B cell (primary cell): ENCODE measurements at regions not wholly inside any gene's neighbourhood (a gene's known extent, or its start where the extent isn't known, plus 50 kb on each side); places are given as distances from the start of the nearest gene placed in this dataset.

Experiments used
- ATAC-seq: fragments of 200-7000 bp; cut with Tn5 transposase; one replicate; pipeline ENCODE4 v1.10.0; 2021; ENCODE audit warnings: low read depth, mild to moderate bottlenecking, moderate number of reproducible peaks, moderate library complexity
- CTCF ChIA-PET: fragments of 350-600 bp; sonication (Branson Sonifier 250); formaldehyde crosslinking; loops from one replicate; lab custom pipeline; 2021; ENCODE audit warnings: antibody characterized with exemption, inconsistent platforms; lab: Charles Lee
- POLR2A ChIA-PET: fragments of 350-600 bp; sonication (Branson Sonifier 250); formaldehyde crosslinking; loops from one replicate; lab custom pipeline; 2021; ENCODE audit warnings: antibody characterized with exemption; lab: Charles Lee
- DNase-seq: peaks from one replicate; pipeline ENCODE4 v3.0.0; 2013
- H2AFZ ChIP-seq: 2 replicates; pipeline ENCODE4 v1.6.1; 2012; ENCODE audit warnings: mild to moderate bottlenecking, low read depth, low read length; ENCODE audit not compliant: insufficient read depth, poor library complexity, severe bottlenecking
- H3K27ac ChIP-seq, 2 donors: 1 replicate in 1 of 2; 2 replicates in 1 of 2; pipeline ENCODE4 v1.5.1; 2012 to 2013; ENCODE audit warnings: low read length in 2 of 2, mild to moderate bottlenecking in 2 of 2, moderate library complexity in 1 of 2
- H3K27me3 ChIP-seq, 4 experiments: fragments of 200-600 bp in 1 of 4; sonication (generic) in 1 of 4; replicated peaks in 1 of 4; 1 replicate in 2 of 4; 2 replicates in 2 of 4; pipeline versions ENCODE4 v1.6.1 to v1.7.0; 2013 to 2016; ENCODE audit warnings: low read length in 3 of 4, mild to moderate bottlenecking in 2 of 4, mixed read lengths in 1 of 4, moderate library complexity in 1 of 4; ENCODE audit not compliant: insufficient read depth in 4 of 4, control insufficient read depth in 3 of 4; ENCODE audit errors: control extremely low read depth in 1 of 4
- H3K36me3 ChIP-seq, 2 experiments: replicated peaks in 1 of 2; 1 replicate in 1 of 2; 2 replicates in 1 of 2; pipeline versions ENCODE4 v1.6.1 to v1.7.1; 2013; ENCODE audit warnings: low read length in 1 of 2; ENCODE audit not compliant: insufficient read depth in 2 of 2, control insufficient read depth in 1 of 2; ENCODE audit errors: control extremely low read depth in 1 of 2, extremely low read depth in 1 of 2
- H3K4me1 ChIP-seq, 2 donors: fragments of 200-600 bp in 1 of 2; sonication (generic) in 1 of 2; 1 replicate in 1 of 2; 2 replicates in 1 of 2; pipeline versions ENCODE4 v1.5.1 to v1.6.1; 2013 to 2017; ENCODE audit warnings: low read length in 2 of 2; ENCODE audit not compliant: control insufficient read depth in 2 of 2, insufficient read depth in 2 of 2
- H3K4me2 ChIP-seq: replicated peaks from 2 replicates; pipeline ENCODE3; 2012; ENCODE audit warnings: mild to moderate bottlenecking, low read depth, low read length; ENCODE audit not compliant: poor library complexity, severe bottlenecking
- H3K4me3 ChIP-seq, 5 experiments: fragments of 200-600 bp in 1 of 5; sonication (generic) in 1 of 5; 1 replicate in 3 of 5; 2 replicates in 2 of 5; pipeline versions ENCODE4 v1.5.1 to v1.7.0; 2011 to 2016; ENCODE audit warnings: low read length in 4 of 5, mild to moderate bottlenecking in 4 of 5, low read depth in 2 of 5, control low read depth in 1 of 5, moderate library complexity in 1 of 5; ENCODE audit not compliant: insufficient read depth in 1 of 5; ENCODE audit errors: control extremely low read depth in 1 of 5, extremely low read depth in 1 of 5
- H3K79me2 ChIP-seq: fragments of 200-600 bp; sonication (generic); one replicate; pipeline ENCODE4 v1.6.0; 2016; ENCODE audit warnings: low read length; ENCODE audit not compliant: control insufficient read depth, insufficient read depth
- H3K9ac ChIP-seq: fragments of 200-600 bp; sonication (generic); 2 replicates; pipeline ENCODE4 v1.6.1; 2017; ENCODE audit warnings: mild to moderate bottlenecking, low read length, moderate library complexity
- H3K9me3 ChIP-seq, 3 donors: one replicate each; pipeline versions ENCODE4 v1.6.1 to v1.7.1; 2013; ENCODE audit warnings: low read length in 2 of 3; ENCODE audit not compliant: control insufficient read depth in 2 of 3, insufficient read depth in 1 of 3; ENCODE audit errors: control extremely low read depth in 1 of 3
- H4K20me1 ChIP-seq: 2 replicates; pipeline ENCODE4 v1.6.0; 2012; ENCODE audit warnings: mild to moderate bottlenecking, low read length; ENCODE audit not compliant: insufficient read depth, control insufficient read depth, poor library complexity, severe bottlenecking
- H3K27ac Mint-ChIP-seq: one replicate; pipeline ENCODE4 v1.8.0; 2021; ENCODE audit warnings: mixed read lengths
- H3K27me3 Mint-ChIP-seq: one replicate; pipeline ENCODE4 v1.8.0; 2021; ENCODE audit warnings: mixed read lengths
- H3K4me1 Mint-ChIP-seq: one replicate; pipeline ENCODE4 v1.8.0; 2021; ENCODE audit warnings: mixed read lengths
- H3K4me3 Mint-ChIP-seq: one replicate; pipeline ENCODE4 v1.8.0; 2021; ENCODE audit warnings: mixed read lengths
- H3K9me3 Mint-ChIP-seq: one replicate; pipeline ENCODE4 v1.8.0; 2022; ENCODE audit warnings: mixed read lengths; ENCODE audit not compliant: insufficient read depth
- EZH2 ChIP-seq: IDR thresholded peaks from 2 replicates; pipeline ENCODE4 v1.6.1; 2012; ENCODE audit warnings: borderline replicate concordance, low read depth, mild to moderate bottlenecking, moderate library complexity, low read length; ENCODE audit not compliant: insufficient read depth, poor library complexity, severe bottlenecking
- WGBS: methylation state at CpG from one replicate; pipeline ENCODE4 v1.1.5; 2013; ENCODE audit warnings: missing lambda C conversion rate; ENCODE audit not compliant: insufficient coverage; 5-methylcytosine and 5-hydroxymethylcytosine counted together
- intact Hi-C: fragments of 100-400 bp; cut with micrococcal nuclease; formaldehyde crosslinking; loops from one replicate; pipeline ENCODE4 v1.10.0; 2022
- TF ChIP-seq, protein P1 (sequence below): fragments of 200-600 bp; IDR thresholded peaks from one replicate; pipeline ENCODE4 v1.8.0; 2022; ENCODE audit warnings: antibody characterized with exemption, mild to moderate bottlenecking

- WGBS, result 71% methylated on average over 2 of the region's 5 CpGs
- no peaks in the 10 kb centered on the region for H3K36me3 ChIP-seq
- no peaks in the 10 kb centered on the region for H3K79me2 ChIP-seq
- H3K4me2 ChIP-seq, result no peak overlapping the region
- Mint-ChIP-seq H3K27ac (no peak overlapping the region), H3K4me1 (no peaks in the 10 kb centered on the region), H3K9me3 (no peaks in the 10 kb centered on the region), H3K4me3 (no peak overlapping the region), H3K27me3 (peaks cover 18% of the 10 kb centered on the region)
- ChIA-PET POLR2A (no interaction called here), CTCF (interaction anchor here (2.6 kb wide), 1 partner anchor 258 kb away, joined by 10 read pairs; no protein-coding TSS in a partner anchor)
- no peak overlapping the region for H3K27ac ChIP-seq
- H3K9me3 ChIP-seq, result no peaks in the 10 kb centered on the region
- TF ChIP-seq EZH2, result no peak
- TF ChIP-seq, protein P1, sequence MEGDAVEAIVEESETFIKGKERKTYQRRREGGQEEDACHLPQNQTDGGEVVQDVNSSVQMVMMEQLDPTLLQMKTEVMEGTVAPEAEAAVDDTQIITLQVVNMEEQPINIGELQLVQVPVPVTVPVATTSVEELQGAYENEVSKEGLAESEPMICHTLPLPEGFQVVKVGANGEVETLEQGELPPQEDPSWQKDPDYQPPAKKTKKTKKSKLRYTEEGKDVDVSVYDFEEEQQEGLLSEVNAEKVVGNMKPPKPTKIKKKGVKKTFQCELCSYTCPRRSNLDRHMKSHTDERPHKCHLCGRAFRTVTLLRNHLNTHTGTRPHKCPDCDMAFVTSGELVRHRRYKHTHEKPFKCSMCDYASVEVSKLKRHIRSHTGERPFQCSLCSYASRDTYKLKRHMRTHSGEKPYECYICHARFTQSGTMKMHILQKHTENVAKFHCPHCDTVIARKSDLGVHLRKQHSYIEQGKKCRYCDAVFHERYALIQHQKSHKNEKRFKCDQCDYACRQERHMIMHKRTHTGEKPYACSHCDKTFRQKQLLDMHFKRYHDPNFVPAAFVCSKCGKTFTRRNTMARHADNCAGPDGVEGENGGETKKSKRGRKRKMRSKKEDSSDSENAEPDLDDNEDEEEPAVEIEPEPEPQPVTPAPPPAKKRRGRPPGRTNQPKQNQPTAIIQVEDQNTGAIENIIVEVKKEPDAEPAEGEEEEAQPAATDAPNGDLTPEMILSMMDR, result no peak
- H3K4me1 ChIP-seq, result no peaks in the 10 kb centered on the region
- no peak overlapping the region for H3K4me3 ChIP-seq
- no peak for ATAC-seq
- no peak overlapping the region for H3K9ac ChIP-seq
- no peaks in the 10 kb centered on the region for H3K27me3 ChIP-seq
- intact Hi-C loops, result no loop called here
- DNase-seq, result no peak
- no peak overlapping the region for H2AFZ ChIP-seq
- no peaks in the 10 kb centered on the region for H4K20me1 ChIP-seq
Measured at GRCh38 chr21:17667256-17667655, 54.6 kb upstream of the BTG3 start.
